Ascending aorta (tissue), 2 donors: ENCODE measurements at regions not wholly inside any gene's neighbourhood (a gene's known extent, or its start where the extent isn't known, plus 50 kb on each side); places are given as distances from the start of the nearest gene placed in this dataset.

Experiments used
- DNase-seq, 2 donors: peaks; one replicate each; pipeline ENCODE4 v3.0.0-alpha.2; 2019; ENCODE audit warnings: low spot score in 2 of 2
- H3K27ac ChIP-seq, 2 donors: fragments of 200-600 bp; sonication (generic); one replicate each; pipeline ENCODE4 v1.5.1; 2016 to 2017; ENCODE audit warnings: mild to moderate bottlenecking in 1 of 2
- H3K27me3 ChIP-seq: fragments of 200-600 bp; sonication (generic); one replicate; pipeline ENCODE4 v1.5.1; 2017
- H3K36me3 ChIP-seq, 2 donors: fragments of 200-600 bp; sonication (generic); one replicate each; pipeline ENCODE4 v1.5.1; 2016
- H3K4me1 ChIP-seq, 2 donors: fragments of 200-600 bp; sonication (generic); one replicate each; pipeline ENCODE4 v1.5.1; 2016 to 2017; ENCODE audit warnings: mild to moderate bottlenecking in 1 of 2
- H3K4me3 ChIP-seq, 2 donors: fragments of 200-600 bp; sonication (generic); one replicate each; pipeline ENCODE4 v1.5.1; 2016 to 2017; ENCODE audit warnings: mild to moderate bottlenecking in 1 of 2
- H3K9me3 ChIP-seq, 2 donors: fragments of 200-600 bp; sonication (generic); one replicate each; pipeline ENCODE4 v1.5.1; 2016
- intact Hi-C: fragments of 100-400 bp; cut with DNase I; formaldehyde crosslinking; loops from one replicate; pipeline ENCODE4 v1.15.1; 2023
- TF ChIP-seq, protein P1 (sequence below), 3 experiments: fragments of 200-600 bp in 2 of 3; fragments of 450-650 bp in 1 of 3; sonication (generic) in 2 of 3; IDR thresholded peaks; one replicate each; pipeline ENCODE4 v1.5.1; 2016 to 2019; ENCODE audit warnings: antibody characterized with exemption in 3 of 3, mild to moderate bottlenecking in 1 of 3, moderate library complexity in 1 of 3

DNA sequence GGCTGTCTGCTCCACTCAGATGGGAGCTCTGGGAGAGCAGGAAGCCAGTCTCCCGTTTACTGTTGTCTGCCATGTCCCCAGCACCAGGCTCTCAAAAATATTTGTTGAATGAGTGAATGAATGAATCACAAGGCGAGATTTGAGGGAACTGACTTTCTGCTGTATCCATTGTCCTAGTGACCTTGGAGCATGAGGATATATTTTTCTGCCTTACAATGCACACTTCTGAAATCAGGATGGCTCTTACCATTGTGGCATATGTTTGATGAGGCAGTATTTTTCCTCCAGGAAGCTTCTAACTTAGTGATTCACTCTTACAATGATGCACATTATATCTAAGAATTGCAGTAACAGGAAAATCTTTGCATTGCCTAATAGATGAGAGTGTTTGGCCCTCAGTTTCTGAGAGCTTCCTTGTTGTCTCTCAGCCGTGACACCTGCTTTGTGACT is 136.4 kb downstream of the RPS24 start:
- H3K27me3 ChIP-seq = no peaks in the 10 kb centered on the region
- H3K4me3 ChIP-seq = no peak overlapping the region
- H3K27ac ChIP-seq = no peak overlapping the region
- H3K36me3 ChIP-seq = no peaks in the 10 kb centered on the region
- H3K4me1 ChIP-seq = no peaks in the 10 kb centered on the region
- TF ChIP-seq, protein P1, sequence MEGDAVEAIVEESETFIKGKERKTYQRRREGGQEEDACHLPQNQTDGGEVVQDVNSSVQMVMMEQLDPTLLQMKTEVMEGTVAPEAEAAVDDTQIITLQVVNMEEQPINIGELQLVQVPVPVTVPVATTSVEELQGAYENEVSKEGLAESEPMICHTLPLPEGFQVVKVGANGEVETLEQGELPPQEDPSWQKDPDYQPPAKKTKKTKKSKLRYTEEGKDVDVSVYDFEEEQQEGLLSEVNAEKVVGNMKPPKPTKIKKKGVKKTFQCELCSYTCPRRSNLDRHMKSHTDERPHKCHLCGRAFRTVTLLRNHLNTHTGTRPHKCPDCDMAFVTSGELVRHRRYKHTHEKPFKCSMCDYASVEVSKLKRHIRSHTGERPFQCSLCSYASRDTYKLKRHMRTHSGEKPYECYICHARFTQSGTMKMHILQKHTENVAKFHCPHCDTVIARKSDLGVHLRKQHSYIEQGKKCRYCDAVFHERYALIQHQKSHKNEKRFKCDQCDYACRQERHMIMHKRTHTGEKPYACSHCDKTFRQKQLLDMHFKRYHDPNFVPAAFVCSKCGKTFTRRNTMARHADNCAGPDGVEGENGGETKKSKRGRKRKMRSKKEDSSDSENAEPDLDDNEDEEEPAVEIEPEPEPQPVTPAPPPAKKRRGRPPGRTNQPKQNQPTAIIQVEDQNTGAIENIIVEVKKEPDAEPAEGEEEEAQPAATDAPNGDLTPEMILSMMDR (IDR thresholded peaks at IDR 0.05) = no peak
- intact Hi-C loops = no loop called here
- no peak for DNase-seq
- no peaks in the 10 kb centered on the region for H3K9me3 ChIP-seq

DNA sequence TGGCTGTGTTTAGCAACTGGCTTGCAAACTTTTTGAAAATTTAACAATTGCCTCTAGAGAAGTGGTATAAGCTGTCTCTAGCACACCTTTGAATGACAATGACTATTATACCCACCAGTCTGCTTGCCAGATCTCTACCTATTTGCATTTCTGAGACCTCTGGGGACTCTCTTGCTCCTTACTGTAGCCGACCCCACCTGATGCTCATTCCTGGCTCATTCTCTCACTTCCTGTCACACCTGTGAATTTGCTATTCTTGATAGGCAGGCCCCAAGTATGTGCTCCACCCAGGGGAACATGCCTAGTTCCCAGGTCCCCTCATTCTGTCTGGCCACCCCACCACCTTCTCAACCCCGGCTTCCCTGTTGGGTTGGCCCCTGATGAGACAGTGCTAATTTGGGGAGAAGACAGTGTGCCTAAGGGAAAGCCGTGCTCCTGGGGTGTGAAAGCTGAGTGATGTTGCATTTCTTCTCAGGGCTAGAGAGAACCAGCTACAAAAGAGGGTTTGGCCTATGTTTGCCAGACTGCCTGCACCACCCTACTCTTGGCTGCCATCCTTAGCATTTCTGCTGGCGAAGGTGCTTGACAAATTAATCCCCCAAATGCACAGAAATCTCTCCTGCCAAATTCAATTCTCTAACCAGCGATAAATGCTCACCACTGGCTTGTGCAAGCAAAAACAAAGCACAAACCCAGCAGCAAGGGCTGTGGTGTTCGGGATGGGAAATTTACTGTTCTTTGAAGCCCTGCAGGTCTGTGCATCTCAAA is 138.2 kb downstream of the RPS24 start:
- Histone ChIP-seq H3K9me3 (no peaks in the 10 kb centered on the region), H3K27ac (no peak overlapping the region), H3K36me3 (no peaks in the 10 kb centered on the region), H3K4me1 (no peaks in the 10 kb centered on the region), H3K4me3 (no peak overlapping the region), H3K27me3 (no peaks in the 10 kb centered on the region)
- intact Hi-C loops = no loop called here
- TF ChIP-seq, protein P1 (IDR thresholded peaks at IDR 0.05) = no peak
- DNase-seq = no peak

DNA sequence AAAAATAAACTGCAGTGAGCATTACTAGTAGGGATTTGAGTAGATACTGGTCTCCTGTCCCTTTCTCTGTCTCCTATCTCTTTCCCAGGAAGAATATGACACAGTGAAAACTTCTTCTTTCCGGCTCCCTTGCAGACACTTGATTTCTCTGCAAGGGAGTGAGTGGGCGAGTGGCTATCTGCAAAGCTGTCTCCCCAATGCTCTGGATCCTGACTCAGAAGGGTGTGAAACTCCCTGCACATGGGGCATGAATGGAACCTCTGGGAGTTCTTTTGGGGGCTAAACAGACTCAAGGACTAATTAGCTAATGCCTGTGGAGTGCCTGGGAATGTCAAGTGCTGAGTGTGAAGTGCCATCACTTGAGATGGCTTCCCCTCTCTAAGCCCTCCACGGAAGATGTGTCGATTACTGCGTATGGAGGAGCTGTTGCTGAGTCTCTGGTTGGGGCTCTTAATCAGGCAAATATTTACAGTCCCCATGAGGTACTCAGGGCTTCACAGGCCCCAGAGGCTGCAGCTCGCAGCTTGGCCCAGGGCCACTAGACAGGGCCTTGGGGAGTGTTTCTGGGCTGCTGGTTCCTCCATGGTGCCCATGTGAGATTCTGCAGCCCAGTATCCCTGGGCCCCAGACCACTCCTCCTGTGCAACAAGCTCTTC is 139.8 kb downstream of the RPS24 start:
- H3K27me3 ChIP-seq = no peaks in the 10 kb centered on the region
- H3K9me3 ChIP-seq = no peaks in the 10 kb centered on the region
- intact Hi-C loops = no loop called here
- no peak overlapping the region for H3K4me3 ChIP-seq
- TF ChIP-seq, protein P1 (IDR thresholded peaks at IDR 0.05) = no peak
- no peaks in the 10 kb centered on the region for H3K4me1 ChIP-seq
- no peaks in the 10 kb centered on the region for H3K36me3 ChIP-seq
- H3K27ac ChIP-seq = no peak overlapping the region
- DNase-seq = no peak

DNA sequence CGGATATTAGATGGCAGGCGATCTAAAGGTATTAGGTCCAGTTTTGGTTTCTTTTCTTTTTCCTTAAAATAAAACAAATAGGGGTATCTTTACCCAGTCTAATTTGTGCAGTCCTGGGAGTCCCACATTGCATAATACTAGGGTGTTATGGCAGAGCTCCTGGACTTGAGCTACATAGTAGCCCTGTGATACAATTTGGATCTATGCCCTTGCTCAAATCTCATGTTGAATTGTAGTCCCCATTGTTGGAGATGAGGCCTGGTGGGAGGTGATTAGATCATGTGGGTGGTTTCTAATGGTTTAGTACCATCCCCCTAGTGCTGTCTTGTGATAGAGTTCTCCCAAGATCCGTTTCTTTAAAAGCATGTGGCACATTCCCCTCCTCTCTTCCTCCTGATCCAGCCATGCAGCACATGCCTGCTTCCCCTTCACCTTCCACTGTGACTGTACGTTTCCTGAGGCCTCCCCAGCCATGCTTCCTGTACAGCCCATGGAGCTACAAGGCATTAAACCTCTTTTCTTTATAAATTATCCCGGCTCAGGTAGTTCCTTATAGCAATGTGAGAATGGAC is 141.9 kb downstream of the RPS24 start:
- no peaks in the 10 kb centered on the region for H3K36me3 ChIP-seq
- H3K4me1 ChIP-seq = no peaks in the 10 kb centered on the region
- H3K4me3 ChIP-seq = no peak overlapping the region
- H3K27ac ChIP-seq = no peak overlapping the region
- DNase-seq = no peak
- intact Hi-C loops = no loop called here
- TF ChIP-seq, protein P1 (IDR thresholded peaks at IDR 0.05) = no peak
- no peaks in the 10 kb centered on the region for H3K9me3 ChIP-seq
- no peaks in the 10 kb centered on the region for H3K27me3 ChIP-seq

DNA sequence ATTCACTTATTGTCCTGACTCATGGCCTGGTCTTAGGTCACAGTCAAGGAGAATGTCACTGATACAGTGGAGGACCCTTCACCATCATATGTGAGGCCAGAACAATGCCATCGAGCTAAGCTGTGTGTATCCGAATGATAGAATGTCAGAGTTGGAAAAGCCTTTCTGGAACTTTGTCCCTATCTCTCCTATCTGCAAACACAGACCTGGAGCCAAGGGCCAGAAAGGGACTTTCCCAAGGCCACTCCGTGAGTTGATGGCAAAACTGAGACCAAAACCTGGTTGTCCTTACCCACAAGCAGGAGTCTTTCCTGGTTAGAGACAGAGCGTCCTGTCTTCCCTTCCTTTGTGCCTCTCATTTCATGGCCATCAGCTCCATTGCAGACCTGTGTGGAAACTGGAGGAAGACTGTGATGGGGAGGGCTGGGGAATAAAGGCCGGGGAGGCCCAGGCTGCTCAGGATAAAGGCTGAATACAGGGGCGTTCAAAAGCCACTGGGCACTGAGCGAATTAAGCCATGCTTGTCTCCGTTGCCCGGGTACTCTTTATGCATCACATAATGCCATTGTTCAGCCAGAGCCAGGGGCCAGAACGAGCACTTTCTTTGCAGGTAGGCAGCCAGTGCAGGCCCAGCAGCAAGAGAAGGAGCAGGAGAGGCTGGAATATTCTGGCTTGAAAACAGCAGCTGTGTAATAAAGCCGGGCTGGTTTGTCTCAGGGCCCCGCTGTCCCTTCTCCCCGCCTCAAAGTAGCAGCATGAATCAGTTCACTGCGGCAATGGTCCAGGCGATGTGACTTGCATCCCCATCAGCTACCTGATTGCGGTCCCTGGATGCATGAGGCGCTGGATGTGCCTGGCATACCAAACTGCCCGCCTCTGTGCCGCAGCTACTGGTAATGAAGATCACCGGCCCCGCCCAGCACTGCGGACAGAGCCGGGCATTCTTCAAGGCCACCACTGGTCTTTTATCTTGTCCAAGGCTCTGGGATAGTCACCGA is 143.0 kb downstream of the RPS24 start:
- Histone ChIP-seq H3K9me3 (no peaks in the 10 kb centered on the region), H3K4me3 (no peak overlapping the region), H3K36me3 (no peaks in the 10 kb centered on the region), H3K4me1 (no peaks in the 10 kb centered on the region), H3K27ac (no peak overlapping the region), H3K27me3 (no peaks in the 10 kb centered on the region)
- no peak for DNase-seq
- intact Hi-C loops = no loop called here
- TF ChIP-seq, protein P1 (IDR thresholded peaks at IDR 0.05) = no peak
